ENCODE measurements at regions not wholly inside any gene's neighbourhood (a gene's known extent, or its start where the extent isn't known, plus 50 kb on each side); places are given as distances from the start of the nearest gene placed in this dataset.

- no peak for DNase-seq (ENCODE audit: low read depth)
- H3K4me3 ChIP-seq (ENCODE audit: low read depth, low read length), result no peak overlapping the region
- TF ChIP-seq CTCF (conservative IDR thresholded peaks at IDR 0.05; ENCODE audit: low read depth, low read length), result no peak
These were observed 575.5 kb downstream of the PRKD1 start for GRCh38 chr14:29351996-29352705.

GRCh38 chr14:29352706-29353080 is 575.0 kb downstream of the PRKD1 start:
- no peak overlapping the region for H3K4me3 ChIP-seq (ENCODE audit: low read depth, low read length)
- no peak for DNase-seq (ENCODE audit: low read depth)
- TF ChIP-seq CTCF (conservative IDR thresholded peaks at IDR 0.05; ENCODE audit: low read depth, low read length), result no peak

- DNase-seq (ENCODE audit: low read depth), result no peak
- no peak for TF ChIP-seq CTCF (conservative IDR thresholded peaks at IDR 0.05; ENCODE audit: low read depth, low read length)
- no peak overlapping the region for H3K4me3 ChIP-seq (ENCODE audit: low read depth, low read length)
These were observed 574.1 kb downstream of the PRKD1 start for GRCh38 chr14:29353513-29353912.

- TF ChIP-seq CTCF (conservative IDR thresholded peaks at IDR 0.05; ENCODE audit: low read depth, low read length), result no peak
- H3K4me3 ChIP-seq (ENCODE audit: low read depth, low read length), result no peak overlapping the region
- peak; percentile 33 for DNase-seq (ENCODE audit: low read depth)
These were observed 573.2 kb downstream of the PRKD1 start for GRCh38 chr14:29354486-29354885.

GRCh38 chr14:29355331-29355730 is 572.3 kb downstream of the PRKD1 start:
- no peak overlapping the region for H3K4me3 ChIP-seq (ENCODE audit: low read depth, low read length)
- TF ChIP-seq CTCF (conservative IDR thresholded peaks at IDR 0.05; ENCODE audit: low read depth, low read length), result no peak
- DNase-seq (ENCODE audit: low read depth), result no peak

- no peak overlapping the region for H3K4me3 ChIP-seq (ENCODE audit: low read depth, low read length)
- no peak for TF ChIP-seq CTCF (conservative IDR thresholded peaks at IDR 0.05; ENCODE audit: low read depth, low read length)
- no peak for DNase-seq (ENCODE audit: low read depth)
These were observed 571.8 kb downstream of the PRKD1 start for GRCh38 chr14:29355846-29356245.

GRCh38 chr14:29360656-29361055 is 567.0 kb downstream of the PRKD1 start:
- no peak overlapping the region for H3K4me3 ChIP-seq (ENCODE audit: low read depth, low read length)
- no peak for DNase-seq (ENCODE audit: low read depth)
- TF ChIP-seq CTCF (conservative IDR thresholded peaks at IDR 0.05; ENCODE audit: low read depth, low read length), result no peak
